AG04450 (cell line): ENCODE measurements at regions not wholly inside any gene's neighbourhood (a gene's known extent, or its start where the extent isn't known, plus 50 kb on each side); places are given as distances from the start of the nearest gene placed in this dataset.

Source experiments
- CTCF ChIA-PET: fragments of 300-600, 350-600 bp; formaldehyde crosslinking; extraction: SDS; loops from one replicate; lab custom pipeline; 2022; ENCODE audit warnings: antibody characterized with exemption, inconsistent platforms; lab: Charles Lee
- POLR2A ChIA-PET: fragments of 350-600 bp; formaldehyde crosslinking; extraction: SDS; loops from one replicate; lab custom pipeline; 2021; ENCODE audit warnings: antibody characterized with exemption, inconsistent platforms; lab: Yijun Ruan, JAX
- DNase-seq: peaks from one replicate; pipeline ENCODE4 v3.0.0-alpha.2; 2011; ENCODE audit warnings: low read depth, low spot score
- H3K27ac ChIP-seq: one replicate; pipeline ENCODE4 v1.5.1; 2012; ENCODE audit warnings: low read depth, low read length, control low read depth
- H3K27me3 ChIP-seq: one replicate; pipeline ENCODE4 v1.6.0; 2012; ENCODE audit warnings: low read length; ENCODE audit not compliant: control insufficient read depth, insufficient read depth
- H3K4me3 ChIP-seq: 2 replicates; pipeline ENCODE4 v1.5.1; 2011; ENCODE audit warnings: mild to moderate bottlenecking, low read depth, low read length, control low read depth
- H3K9me3 ChIP-seq: 2 replicates; pipeline ENCODE4 v1.5.1; 2012; ENCODE audit warnings: low read length; ENCODE audit not compliant: control insufficient read depth, insufficient read depth
- TF ChIP-seq, protein P1 (sequence below): IDR thresholded peaks from 2 replicates; pipeline ENCODE4 v1.5.1; 2011; ENCODE audit warnings: low read depth, low read length, control low read depth, inconsistent platforms

DNA sequence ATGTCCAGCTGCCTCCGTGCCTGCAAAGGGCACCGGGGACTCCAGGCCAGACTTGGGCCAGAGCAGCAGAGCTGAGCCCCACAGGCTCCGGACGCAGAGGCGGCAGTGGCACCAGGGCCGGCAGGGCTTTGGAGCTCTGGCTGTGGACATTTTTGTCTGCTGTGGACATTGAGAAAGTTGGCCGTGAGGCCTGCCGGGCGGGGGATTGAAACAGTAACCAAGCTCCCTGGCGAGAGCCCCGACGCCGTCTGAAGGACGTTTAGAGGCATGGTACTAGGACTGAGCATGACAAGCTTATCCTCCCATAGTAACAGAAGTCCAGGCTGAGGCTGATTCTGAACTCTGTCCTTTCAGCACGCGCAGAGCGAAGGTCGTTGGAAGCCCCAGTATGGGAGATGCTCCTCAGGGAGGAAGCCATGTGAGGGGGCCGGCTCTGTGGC lies 323.8 kb downstream of the AMY1C start:
- peaks cover 22% of the 10 kb centered on the region for H3K9me3 ChIP-seq
- ChIA-PET CTCF (no interaction called here), POLR2A (no interaction called here)
- DNase-seq, result no peak
- TF ChIP-seq, protein P1, sequence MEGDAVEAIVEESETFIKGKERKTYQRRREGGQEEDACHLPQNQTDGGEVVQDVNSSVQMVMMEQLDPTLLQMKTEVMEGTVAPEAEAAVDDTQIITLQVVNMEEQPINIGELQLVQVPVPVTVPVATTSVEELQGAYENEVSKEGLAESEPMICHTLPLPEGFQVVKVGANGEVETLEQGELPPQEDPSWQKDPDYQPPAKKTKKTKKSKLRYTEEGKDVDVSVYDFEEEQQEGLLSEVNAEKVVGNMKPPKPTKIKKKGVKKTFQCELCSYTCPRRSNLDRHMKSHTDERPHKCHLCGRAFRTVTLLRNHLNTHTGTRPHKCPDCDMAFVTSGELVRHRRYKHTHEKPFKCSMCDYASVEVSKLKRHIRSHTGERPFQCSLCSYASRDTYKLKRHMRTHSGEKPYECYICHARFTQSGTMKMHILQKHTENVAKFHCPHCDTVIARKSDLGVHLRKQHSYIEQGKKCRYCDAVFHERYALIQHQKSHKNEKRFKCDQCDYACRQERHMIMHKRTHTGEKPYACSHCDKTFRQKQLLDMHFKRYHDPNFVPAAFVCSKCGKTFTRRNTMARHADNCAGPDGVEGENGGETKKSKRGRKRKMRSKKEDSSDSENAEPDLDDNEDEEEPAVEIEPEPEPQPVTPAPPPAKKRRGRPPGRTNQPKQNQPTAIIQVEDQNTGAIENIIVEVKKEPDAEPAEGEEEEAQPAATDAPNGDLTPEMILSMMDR, result no peak
- H3K27me3 ChIP-seq, result no peaks in the 10 kb centered on the region
- no peak overlapping the region for H3K4me3 ChIP-seq
- no peak overlapping the region for H3K27ac ChIP-seq

DNA sequence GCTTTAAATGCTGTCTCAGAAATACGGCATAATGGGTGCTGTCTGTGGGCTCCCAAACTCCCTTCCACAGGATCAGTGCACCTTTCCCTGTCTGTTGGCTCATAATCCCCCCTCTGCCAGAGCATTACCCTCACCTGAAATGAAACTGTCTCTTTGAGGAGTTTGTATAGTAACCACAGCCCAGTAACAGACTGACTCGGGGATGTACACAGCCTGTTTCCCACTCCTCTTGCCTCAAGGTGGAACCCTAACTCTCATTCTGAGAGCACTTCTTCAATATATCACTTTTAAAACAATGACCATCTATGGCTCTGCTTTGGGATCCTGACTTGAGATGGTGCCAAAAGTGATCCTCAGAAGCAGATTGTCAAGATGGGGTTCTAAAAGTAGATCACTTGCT lies 332.5 kb downstream of the AMY1C start:
- CTCF ChIA-PET, result no interaction called here
- Histone ChIP-seq H3K27ac (no peak overlapping the region), H3K4me3 (no peak overlapping the region), H3K27me3 (no peaks in the 10 kb centered on the region), H3K9me3 (peaks cover 6% of the 10 kb centered on the region)
- POLR2A ChIA-PET, result no interaction called here
- no peak for DNase-seq
- TF ChIP-seq, protein P1, result no peak

GRCh38 chr1:104084380-104084779 lies 334.7 kb downstream of the AMY1C start:
- POLR2A ChIA-PET, result no interaction called here
- no peak overlapping the region for H3K4me3 ChIP-seq

DNA sequence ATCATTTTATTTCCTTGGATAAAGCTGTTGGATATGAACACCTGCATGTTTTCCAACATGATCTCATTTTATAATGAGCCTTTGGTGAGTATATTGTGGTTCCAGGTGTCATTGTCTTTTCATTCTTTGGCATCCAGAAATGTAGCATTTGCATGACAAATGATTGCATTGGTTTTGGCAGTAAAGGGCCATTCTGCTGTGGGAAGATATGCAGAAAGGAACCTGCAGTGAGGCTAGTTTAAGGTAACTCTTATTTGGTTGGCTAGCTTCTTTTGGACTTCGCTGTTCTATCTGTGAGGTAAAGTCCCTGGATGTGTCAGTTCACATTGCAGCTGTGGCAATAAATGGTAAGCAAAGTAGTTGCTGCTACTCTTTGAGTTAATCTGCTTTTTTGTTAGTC lies 343.0 kb downstream of the AMY1C start:
- CTCF ChIA-PET, result no interaction called here
- H3K9me3 ChIP-seq, result no peaks in the 10 kb centered on the region
- POLR2A ChIA-PET, result no interaction called here
- H3K27ac ChIP-seq, result no peak overlapping the region
- no peaks in the 10 kb centered on the region for H3K27me3 ChIP-seq
- TF ChIP-seq, protein P1, result no peak
- DNase-seq, result no peak
- no peak overlapping the region for H3K4me3 ChIP-seq

More at GRCh38 chr1:104084380-104084779, 334.7 kb downstream of the AMY1C start:
- peaks cover 6% of the 10 kb centered on the region; the same call in 1 of the 2 replicates for H3K9me3 ChIP-seq
- no peak overlapping the region for H3K27ac ChIP-seq
- TF ChIP-seq, protein P1, result no peak
- CTCF ChIA-PET, result no interaction called here
- H3K27me3 ChIP-seq, result no peaks in the 10 kb centered on the region
- no peak for DNase-seq

- no peaks in the 10 kb centered on the region; the same call in 1 of the 2 replicates for H3K9me3 ChIP-seq
- no peak overlapping the region for H3K4me3 ChIP-seq
- no peak for DNase-seq
- ChIA-PET POLR2A (no interaction called here), CTCF (no interaction called here)
- TF ChIP-seq, protein P1, result no peak
- no peaks in the 10 kb centered on the region for H3K27me3 ChIP-seq
- H3K27ac ChIP-seq, result no peak overlapping the region
These were observed 349.1 kb downstream of the AMY1C start for GRCh38 chr1:104098837-104099236.
